HG02610 (cell line): ENCODE measurements at regions not wholly inside any gene's neighbourhood (a gene's known extent, or its start where the extent isn't known, plus 50 kb on each side); places are given as distances from the start of the nearest gene placed in this dataset.
"Not testable (repeated sequence)": the region's sequence is repeated elsewhere in the genome, so short reads cannot be mapped to it uniquely, and the experiment has no call there.

ENCODE experiments used
- ATAC-seq: cut with Tn5 transposase; IDR thresholded peaks from one replicate; pipeline ENCODE4 v1.9.1; 2021; ENCODE audit warnings: mild to moderate bottlenecking, moderate library complexity; ENCODE audit not compliant: unreplicated experiment

DNA sequence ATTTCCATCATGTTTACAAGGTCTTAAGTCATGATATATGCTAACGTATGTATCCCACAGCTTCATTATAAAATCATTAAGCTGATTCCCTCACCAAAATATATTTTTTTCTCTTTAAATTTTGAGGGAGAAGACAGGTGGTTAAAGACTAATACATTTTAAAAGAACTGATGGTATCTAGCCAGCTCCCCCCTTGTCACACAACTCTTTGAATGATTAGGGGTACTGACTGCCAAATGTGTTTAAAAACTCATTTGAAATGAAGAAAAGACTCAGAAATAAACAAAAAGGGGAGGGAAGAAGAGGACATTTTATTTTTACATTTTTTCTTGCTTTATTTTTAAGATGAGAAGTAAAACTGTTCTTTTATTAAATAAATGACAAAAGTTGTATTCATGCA is 805.3 kb downstream of the SATB2 start:
- no peak for ATAC-seq

DNA sequence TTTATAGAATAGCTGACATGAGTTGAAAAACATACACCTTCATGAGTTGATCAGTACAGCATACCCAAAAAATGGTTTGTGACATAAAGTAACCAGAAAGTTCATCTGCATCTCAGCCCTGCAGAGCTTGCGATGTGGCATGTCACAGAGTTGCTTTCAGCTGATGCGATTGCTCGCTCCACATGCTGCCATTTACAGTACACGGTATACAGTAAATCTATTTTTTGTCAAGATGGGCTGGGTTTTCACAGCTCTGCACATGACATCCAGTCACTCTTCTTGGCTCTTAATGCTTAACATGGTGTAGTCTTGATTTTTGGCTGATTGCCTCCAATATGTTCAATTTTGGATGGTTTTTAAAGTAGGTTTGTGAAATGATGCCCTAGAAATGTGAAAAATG is 811.9 kb downstream of the SATB2 start:
- no peak for ATAC-seq

- ATAC-seq, result no peak
These were observed 816.6 kb downstream of the SATB2 start for GRCh38 chr2:198641161-198641560.

DNA sequence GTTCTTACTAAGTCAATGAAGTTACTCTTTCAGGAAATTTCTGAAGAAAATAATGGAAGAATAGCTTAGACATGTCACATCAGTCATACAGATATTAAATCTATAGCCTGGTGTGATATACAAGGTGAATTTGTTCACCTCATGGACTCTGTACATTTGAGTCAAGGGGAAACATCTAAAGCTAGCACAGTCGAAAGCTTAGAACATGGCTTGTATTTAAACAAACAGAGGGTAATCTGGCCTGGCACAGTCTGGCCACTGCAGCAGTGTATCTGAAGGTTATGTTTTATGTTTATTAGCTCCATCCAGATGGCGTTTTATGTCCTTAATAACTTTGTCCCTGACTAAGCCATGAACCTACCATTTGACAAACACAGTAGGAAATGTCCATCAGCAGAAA is 817.3 kb downstream of the SATB2 start:
- ATAC-seq, result no peak

DNA sequence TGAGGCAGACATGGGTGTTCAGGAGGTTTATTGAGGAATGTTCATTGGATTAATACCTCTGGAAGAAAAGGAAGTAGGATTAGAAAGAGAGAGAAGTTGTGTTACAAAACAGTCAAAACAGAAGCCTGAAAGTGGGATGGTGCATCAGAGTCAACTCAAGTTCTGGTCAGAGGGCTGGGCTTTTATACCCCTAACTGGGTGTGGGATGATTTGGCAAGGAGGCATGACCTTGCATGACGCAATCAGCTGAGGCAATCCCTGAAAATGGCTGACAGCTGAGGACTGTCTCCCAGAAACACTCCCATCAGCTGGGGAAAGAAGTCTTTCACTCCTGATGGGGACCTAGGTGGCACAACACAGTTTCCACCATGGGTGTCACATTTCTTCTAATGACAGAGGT is 818.2 kb downstream of the SATB2 start:
- no peak for ATAC-seq

- ATAC-seq, result no peak
These were observed 819.2 kb downstream of the SATB2 start for GRCh38 chr2:198638577-198638976.

DNA sequence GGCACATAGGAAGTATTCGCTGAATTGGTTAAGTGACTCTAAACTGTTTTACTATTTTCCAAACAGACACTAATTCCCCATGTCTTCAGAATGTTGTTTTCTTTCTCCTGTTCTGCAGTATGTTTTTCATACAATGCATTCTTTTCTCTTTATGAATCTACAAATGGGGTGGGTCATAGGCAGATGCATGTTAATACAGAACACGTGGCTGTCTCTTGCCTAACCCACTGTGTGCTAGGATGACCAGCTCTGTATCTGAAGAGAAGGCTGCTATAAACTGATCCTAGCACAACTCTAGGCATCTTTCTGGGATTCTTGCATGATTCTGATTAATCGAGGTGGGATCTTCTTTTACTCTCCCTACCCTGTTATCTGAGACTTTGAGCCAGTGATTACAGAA is 826.0 kb downstream of the PLCL1 start:
- no peak for ATAC-seq

- ATAC-seq, result no peak
These were observed 824.2 kb downstream of the PLCL1 start for GRCh38 chr2:198628596-198628995.

- no peak for ATAC-seq
These were observed 818.8 kb downstream of the PLCL1 start for GRCh38 chr2:198622986-198623730.

GRCh38 chr2:198615972-198616371 is 811.6 kb downstream of the PLCL1 start:
- peak; percentile 72 for ATAC-seq

GRCh38 chr2:198611201-198611600 is 806.8 kb downstream of the PLCL1 start:
- no peak for ATAC-seq

- ATAC-seq, result no peak
These were observed 800.2 kb downstream of the PLCL1 start for GRCh38 chr2:198604599-198604998.

DNA sequence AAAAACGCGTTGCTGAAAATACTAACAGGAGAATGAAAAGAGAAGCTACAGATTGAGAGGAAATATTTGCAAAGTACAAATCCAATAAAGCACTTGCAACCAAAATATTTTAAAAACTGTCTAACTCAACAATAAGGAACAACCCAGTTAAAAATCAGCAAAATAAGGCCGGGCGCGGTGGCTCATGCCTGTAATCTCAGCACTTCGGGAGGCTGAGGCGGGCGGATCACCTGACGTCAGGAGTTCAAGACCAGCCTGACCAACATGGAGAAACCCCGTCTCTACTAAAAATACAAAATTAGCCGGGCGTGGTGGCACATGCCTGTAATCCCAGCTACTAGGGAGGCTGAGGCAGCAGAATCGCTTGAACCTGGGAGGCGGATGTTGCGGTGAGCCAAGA is 798.6 kb downstream of the PLCL1 start:
- ATAC-seq, result not testable (repeated sequence)

DNA sequence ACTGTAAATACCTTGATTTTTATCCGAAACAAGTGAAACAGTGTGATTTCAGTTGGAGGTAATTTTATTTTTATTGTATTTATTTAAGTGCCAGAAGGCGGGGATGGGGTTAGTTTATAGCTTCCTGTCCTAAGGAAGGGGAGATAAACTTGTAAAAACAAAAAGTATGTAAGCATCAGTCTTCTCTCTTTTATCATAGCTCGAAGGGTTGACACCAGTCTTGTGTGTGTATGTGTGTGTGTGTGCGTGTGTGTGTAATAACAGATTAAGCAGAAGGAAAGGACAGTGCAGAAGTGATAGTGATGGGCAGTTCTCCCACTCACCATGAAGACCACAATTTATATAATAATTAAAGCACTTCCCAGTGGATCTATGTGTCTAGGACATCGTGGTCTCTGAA is 793.3 kb downstream of the PLCL1 start:
- ATAC-seq, result no peak

- ATAC-seq, result no peak
These were observed 792.6 kb downstream of the PLCL1 start for GRCh38 chr2:198596985-198597384.

- no peak for ATAC-seq
These were observed 791.3 kb downstream of the PLCL1 start for GRCh38 chr2:198595721-198596120.

DNA sequence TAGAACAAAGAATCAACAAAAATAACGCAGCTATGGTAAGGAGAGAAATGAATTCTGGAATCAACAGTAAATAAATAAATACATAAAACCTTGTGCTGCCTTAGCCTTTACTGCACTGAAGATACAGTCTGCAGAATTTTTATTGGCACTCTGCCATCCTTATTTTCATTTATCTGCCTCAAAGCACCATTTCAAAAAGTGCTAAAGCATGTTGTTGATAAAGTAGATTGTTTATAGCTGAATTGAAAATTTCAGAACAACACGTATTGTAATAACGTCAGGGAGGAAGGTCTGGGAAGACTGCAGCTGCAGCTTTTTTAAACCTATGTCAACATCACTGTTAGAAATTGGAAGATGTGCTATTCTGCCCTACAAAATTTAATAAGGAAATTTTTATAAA is 787.2 kb downstream of the PLCL1 start:
- ATAC-seq, result no peak

- ATAC-seq, result no peak
These were observed 783.3 kb downstream of the PLCL1 start for GRCh38 chr2:198587741-198588140.

GRCh38 chr2:198587240-198587639 is 782.8 kb downstream of the PLCL1 start:
- ATAC-seq, result no peak

- no peak for ATAC-seq
These were observed 767.0 kb downstream of the PLCL1 start for GRCh38 chr2:198571393-198571792.

DNA sequence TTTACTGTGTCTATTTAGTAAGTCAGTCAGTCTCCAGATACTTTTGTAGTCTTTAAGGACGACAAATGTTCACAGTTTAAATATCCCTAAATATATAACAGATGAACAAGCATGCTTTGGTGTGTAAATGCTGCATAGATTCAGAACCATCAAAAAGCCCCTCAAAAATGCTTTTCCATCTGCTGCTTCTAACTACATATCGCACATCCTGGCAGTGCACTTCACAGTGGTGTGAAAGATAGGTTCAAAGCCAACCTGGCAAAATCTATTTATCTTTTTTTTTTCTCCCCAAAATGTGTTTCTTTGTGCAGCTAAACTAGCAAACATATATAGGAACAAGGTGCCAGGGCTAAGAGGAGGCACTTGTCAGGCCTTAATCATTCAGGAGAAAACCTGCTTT is 753.8 kb downstream of the PLCL1 start:
- no peak for ATAC-seq

DNA sequence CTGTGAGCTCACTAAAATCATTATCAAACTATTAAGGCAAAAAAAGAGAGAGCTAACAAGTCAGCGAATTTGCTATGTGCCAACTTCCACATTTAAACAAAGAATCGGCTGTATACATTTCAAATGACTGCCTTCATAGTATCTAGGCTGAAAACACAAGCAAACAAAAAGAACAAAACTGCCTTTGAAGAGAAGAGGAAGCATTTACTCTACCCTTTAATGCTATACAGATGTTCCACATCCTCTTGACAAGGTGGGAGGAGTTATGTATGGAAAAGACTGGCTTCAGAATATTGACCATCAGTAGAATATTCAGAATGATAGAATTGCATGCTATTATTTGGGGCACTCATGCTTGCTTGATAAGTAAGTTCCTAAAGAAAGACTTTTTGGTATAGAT is 741.7 kb downstream of the PLCL1 start:
- ATAC-seq, result no peak

DNA sequence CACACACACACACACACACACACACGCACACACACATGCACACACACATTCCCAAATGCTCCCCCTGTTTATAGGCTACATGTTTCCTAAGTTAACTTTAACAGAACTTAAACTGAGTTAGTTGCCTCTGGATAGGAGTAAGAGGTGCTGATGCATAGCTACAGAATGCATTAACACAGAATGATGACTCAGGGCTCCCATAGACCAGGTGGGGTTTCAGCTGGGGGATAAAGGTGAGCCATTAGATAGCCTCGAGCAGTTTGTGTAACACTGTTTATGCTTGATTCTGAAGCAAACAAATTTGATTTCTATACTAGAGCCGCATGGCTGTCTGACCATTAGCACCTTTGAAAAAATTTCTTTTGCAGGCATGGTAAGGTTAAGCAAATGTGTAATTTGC is 741.0 kb downstream of the PLCL1 start:
- no peak for ATAC-seq
